ENCODE measurements at regions not wholly inside any gene's neighbourhood (a gene's known extent, or its start where the extent isn't known, plus 50 kb on each side); places are given as distances from the start of the nearest gene placed in this dataset.

- no peak for DNase-seq
Measured at GRCh38 chr2:211068108-211068780, 511.8 kb downstream of the CPS1 start.

- no peak for DNase-seq
Measured at GRCh38 chr2:211070547-211070946, 514.1 kb downstream of the CPS1 start.

- DNase-seq = no peak
Measured at GRCh38 chr2:211077216-211077767, 520.9 kb downstream of the CPS1 start.

GRCh38 chr2:211084352-211084751 lies 528.0 kb downstream of the CPS1 start:
- DNase-seq = no peak

GRCh38 chr2:211085056-211085680 lies 528.8 kb downstream of the CPS1 start:
- no peak for DNase-seq

- DNase-seq = no peak
Measured at GRCh38 chr2:211086049-211086448, 529.6 kb downstream of the CPS1 start.

- DNase-seq = no peak
Measured at GRCh38 chr2:211089127-211089526, 532.7 kb downstream of the CPS1 start.

- no peak for DNase-seq
Measured at GRCh38 chr2:211093743-211094303, 537.4 kb downstream of the CPS1 start.

- DNase-seq = no peak
Measured at GRCh38 chr2:211103989-211104388, 547.6 kb downstream of the CPS1 start.

- no peak for DNase-seq
Measured at GRCh38 chr2:211113334-211114175, 557.2 kb downstream of the CPS1 start.

- no peak for DNase-seq
Measured at GRCh38 chr2:211114826-211115455, 558.5 kb downstream of the CPS1 start.

GRCh38 chr2:211117026-211117425 lies 560.6 kb downstream of the CPS1 start:
- no peak for DNase-seq

GRCh38 chr2:211126256-211126655 lies 569.9 kb downstream of the CPS1 start:
- no peak for DNase-seq

- no peak for DNase-seq
Measured at GRCh38 chr2:211127501-211127900, 571.1 kb downstream of the CPS1 start.

- DNase-seq = no peak
Measured at GRCh38 chr2:211128287-211128686, 571.9 kb downstream of the CPS1 start.

GRCh38 chr2:211129798-211130197 lies 573.4 kb downstream of the CPS1 start:
- DNase-seq = no peak

- DNase-seq = no peak
Measured at GRCh38 chr2:211132046-211132445, 575.6 kb downstream of the CPS1 start.

GRCh38 chr2:211132573-211132972 lies 576.2 kb downstream of the CPS1 start:
- DNase-seq = no peak

- DNase-seq = no peak
Measured at GRCh38 chr2:211133766-211134165, 577.4 kb downstream of the CPS1 start.

- no peak for DNase-seq
Measured at GRCh38 chr2:211138551-211138950, 582.2 kb downstream of the CPS1 start.

GRCh38 chr2:211141646-211142045 lies 585.2 kb downstream of the CPS1 start:
- no peak for DNase-seq

GRCh38 chr2:211144078-211144477 lies 587.7 kb downstream of the CPS1 start:
- no peak for DNase-seq
